HepG2 (cell line): ENCODE measurements at regions not wholly inside any gene's neighbourhood (a gene's known extent, or its start where the extent isn't known, plus 50 kb on each side); places are given as distances from the start of the nearest gene placed in this dataset.

Experiments used
- ATAC-seq: fragments of 200-7000 bp; cut with Tn5 transposase; 3 replicates; pipeline ENCODE4 v1.9.1; 2020; ENCODE audit warnings: mild to moderate bottlenecking, moderate library complexity
- BruUV-seq: library from RNA; stranded (reverse); fragments of 400-500 nt; replicated peaks from 2 replicates; lab custom pipeline; 2021; lab: Mats Ljungman, UMichigan
- CTCF ChIA-PET: fragments of 300-600 bp; formaldehyde crosslinking; extraction: SDS; loops from one replicate; lab custom pipeline; 2021; ENCODE audit warnings: low total read pairs, inconsistent platforms, low intra/inter-chr PET ratio; lab: Yijun Ruan, JAX
- POLR2A ChIA-PET: fragments of 350-600 bp; sonication (Branson Sonifier 250); formaldehyde crosslinking; loops from one replicate; lab custom pipeline; 2020; ENCODE audit warnings: antibody characterized with exemption, inconsistent platforms; lab: Yijun Ruan, JAX
- DNase-seq: peaks from one replicate; pipeline ENCODE4 v3.0.0-alpha.2; 2015; ENCODE audit warnings: low spot score
- FAIRE-seq: peaks from 3 replicates; lab custom pipeline; 2011; peaks lifted over from hg19 to GRCh38; lab: Jason Lieb, UNC
- H2AFZ ChIP-seq: one replicate; pipeline ENCODE4 v1.6.1; 2011; ENCODE audit warnings: low read length, inconsistent platforms
- H3K27ac ChIP-seq: fragments of 300-600 bp; 3 replicates; pipeline ENCODE4 v1.8.0; 2011; ENCODE audit warnings: mixed run types, mild to moderate bottlenecking, mixed read lengths, low read length, inconsistent platforms; ENCODE audit not compliant: insufficient read depth; ENCODE audit errors: extremely low read length
- H3K27me3 ChIP-seq, 2 experiments: fragments of 200-600 bp in 1 of 2; 2 replicates in 1 of 2; 3 replicates in 1 of 2; pipeline versions ENCODE4 v1.6.0 to v1.8.0; 2011; ENCODE audit warnings: low read length in 2 of 2, mild to moderate bottlenecking in 2 of 2, moderate library complexity in 2 of 2, inconsistent platforms in 1 of 2; ENCODE audit not compliant: insufficient read depth in 2 of 2, control insufficient read depth in 1 of 2
- H3K36me3 ChIP-seq, 2 experiments: fragments of 200-600 bp in 1 of 2; replicated peaks in 1 of 2; 2 replicates in 1 of 2; 3 replicates in 1 of 2; pipeline versions ENCODE4 v1.5.1 to v1.8.0; 2011; ENCODE audit warnings: low read length in 2 of 2, inconsistent platforms in 1 of 2; ENCODE audit not compliant: insufficient read depth in 2 of 2, control insufficient read depth in 1 of 2
- H3K4me1 ChIP-seq: 2 replicates; pipeline ENCODE4 v1.5.1; 2012; ENCODE audit warnings: low read length, inconsistent platforms; ENCODE audit not compliant: insufficient read depth
- H3K4me2 ChIP-seq: 2 replicates; pipeline ENCODE4 v1.6.0; 2011; ENCODE audit warnings: low read depth, low read length, inconsistent platforms
- H3K4me3 ChIP-seq, 3 experiments: fragments of 200-600 bp in 1 of 3; sonication (generic), shearing (Covaris generic) in 1 of 3; replicated peaks in 1 of 3; 2 replicates each; pipeline ENCODE4 v1.5.1; 2011 to 2016; ENCODE audit warnings: low read length in 3 of 3, inconsistent platforms in 2 of 3, low read depth in 2 of 3, mild to moderate bottlenecking in 2 of 3, control low read depth in 1 of 3, mixed read lengths in 1 of 3; ENCODE audit not compliant: insufficient read depth in 1 of 3
- H3K79me2 ChIP-seq: one replicate; pipeline ENCODE4 v1.6.1; 2011; ENCODE audit warnings: low read length, inconsistent platforms; ENCODE audit not compliant: insufficient read depth
- H3K9ac ChIP-seq: 2 replicates; pipeline ENCODE4 v1.6.0; 2011; ENCODE audit warnings: mild to moderate bottlenecking, low read depth, low read length, inconsistent platforms; ENCODE audit not compliant: insufficient read depth
- H3K9me3 ChIP-seq: 2 replicates; pipeline ENCODE4 v1.5.1; 2012; ENCODE audit warnings: mild to moderate bottlenecking, low read length
- H4K20me1 ChIP-seq: 2 replicates; pipeline ENCODE4 v1.6.0; 2011; ENCODE audit warnings: inconsistent platforms, mild to moderate bottlenecking, low read length, moderate library complexity; ENCODE audit not compliant: insufficient read depth
- AGO1 ChIP-seq: fragments of 200-400 bp; formaldehyde crosslinking; IDR thresholded peaks from 2 replicates; pipeline ENCODE4 v1.6.1; 2017; ENCODE audit warnings: mild to moderate bottlenecking, low read depth, low read length, moderate library complexity; ENCODE audit not compliant: poor library complexity, severe bottlenecking
- NFYC ChIP-seq: IDR thresholded peaks from 2 replicates; pipeline ENCODE4 v1.6.1; 2016; ENCODE audit warnings: missing genetic modification reagents, missing compliant biosample characterization
- PHB2 ChIP-seq: fragments of 450-650 bp; IDR thresholded peaks from 2 replicates; pipeline ENCODE4 v1.6.1; 2018; ENCODE audit not compliant: partially characterized antibody
- RFX1 ChIP-seq: fragments of 450-650 bp; IDR thresholded peaks from 2 replicates; pipeline ENCODE4 v1.6.1; 2017
- SMAD9 ChIP-seq: sonication (generic); formaldehyde crosslinking; IDR thresholded peaks from 2 replicates; pipeline ENCODE4 v1.5.1; 2020; ENCODE audit warnings: mild to moderate bottlenecking, missing genetic modification reagents
- SUZ12 ChIP-seq: fragments of 150-350 bp; IDR thresholded peaks from 2 replicates; pipeline ENCODE4 v1.6.1; 2014; ENCODE audit warnings: low read depth, low read length
- TAF1 ChIP-seq: sonication (generic); formaldehyde crosslinking; IDR thresholded peaks from 2 replicates; pipeline ENCODE4 v1.4.0; 2020; ENCODE audit warnings: missing genetic modification reagents
- ZMAT3 ChIP-seq: sonication (generic); formaldehyde crosslinking; conservative IDR thresholded peaks from 2 replicates; pipeline ENCODE4 v1.7.0; 2021; ENCODE audit warnings: missing genetic modification reagents
- ZNF431 ChIP-seq: sonication (generic); formaldehyde crosslinking; IDR thresholded peaks from 2 replicates; pipeline ENCODE4 v1.9.0; 2022; ENCODE audit warnings: missing genetic modification reagents, low read depth, mild to moderate bottlenecking, borderline replicate concordance
- ZNF44 ChIP-seq: sonication (generic); formaldehyde crosslinking; IDR thresholded peaks from 2 replicates; pipeline ENCODE4 v1.5.1; 2020; ENCODE audit warnings: mild to moderate bottlenecking, missing genetic modification reagents
- ZNF713 ChIP-seq: sonication (generic); formaldehyde crosslinking; IDR thresholded peaks from 2 replicates; pipeline ENCODE4 v1.4.0; 2020; ENCODE audit warnings: mild to moderate bottlenecking, missing genetic modification reagents
- ZNF746 ChIP-seq: sonication (generic); formaldehyde crosslinking; IDR thresholded peaks from 2 replicates; pipeline ENCODE4 v1.8.0; 2022; ENCODE audit warnings: mild to moderate bottlenecking, missing genetic modification reagents
- WGBS: methylation state at CpG from one replicate; pipeline ENCODE4 v1.1.6; 2017; ENCODE audit warnings: low lambda C conversion rate; 5-methylcytosine and 5-hydroxymethylcytosine counted together
- in situ Hi-C: cut with HindIII; loops from 2 replicates; pipeline ENCODE4 v1.10.0; 2017; ENCODE audit warnings: low pct_unique_long_range_greater_than_20kb; ENCODE audit not compliant: extremely low pct_ligation_motif_present
- intact Hi-C: fragments of 100-400 bp; cut with micrococcal nuclease; formaldehyde crosslinking; loops from one replicate; pipeline ENCODE4 v1.10.0; 2022; ENCODE audit not compliant: unreplicated experiment
- TF ChIP-seq, protein P1 (sequence below): sonication (generic); formaldehyde crosslinking; IDR thresholded peaks from 2 replicates; pipeline ENCODE4 v1.5.0; 2020; ENCODE audit warnings: missing genetic modification reagents
- TF ChIP-seq, protein P2 (sequence below): sonication (generic); formaldehyde crosslinking; conservative IDR thresholded peaks from 2 replicates; pipeline ENCODE4 v1.4.0; 2020; ENCODE audit warnings: missing genetic modification reagents
- TF ChIP-seq, protein P3 (sequence below): sonication (generic); formaldehyde crosslinking; IDR thresholded peaks from 2 replicates; pipeline ENCODE4 v1.4.0; 2020; ENCODE audit warnings: mild to moderate bottlenecking, missing genetic modification reagents

DNA sequence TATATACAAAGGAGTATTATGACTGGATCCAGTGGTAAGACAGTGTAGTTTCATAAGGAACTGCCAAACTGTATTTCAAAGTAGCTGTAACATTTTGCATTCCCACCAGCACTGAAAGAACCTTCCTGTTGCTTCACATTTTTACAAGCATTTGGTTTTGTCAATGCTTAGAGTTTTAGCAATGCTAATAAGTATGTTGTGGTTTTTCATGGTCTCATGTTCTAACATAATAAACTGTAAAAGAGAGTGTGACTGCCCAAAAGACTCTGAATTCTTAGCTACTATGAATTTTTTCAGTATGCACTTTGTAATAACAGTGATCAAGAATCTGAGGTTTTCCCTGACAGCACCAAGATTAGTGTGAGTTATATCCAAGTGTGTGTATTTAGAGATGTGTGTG is 604.2 kb downstream of the XIRP2 start:
- intact Hi-C loops = no loop called here
- H3K4me2 ChIP-seq = no peak overlapping the region
- no peaks in the 10 kb centered on the region for H3K36me3 ChIP-seq
- H3K4me1 ChIP-seq = no peaks in the 10 kb centered on the region
- CTCF ChIA-PET = no interaction called here
- TF ChIP-seq ZNF713 (CRISPR knock-in tag) (no peak), RFX1 (no peak), AGO1 (no peak), SMAD9 (CRISPR knock-in tag) (no peak), ZNF431 (CRISPR knock-in tag) (no peak), ZNF746 (CRISPR knock-in tag) (no peak)
- TF ChIP-seq, protein P1, sequence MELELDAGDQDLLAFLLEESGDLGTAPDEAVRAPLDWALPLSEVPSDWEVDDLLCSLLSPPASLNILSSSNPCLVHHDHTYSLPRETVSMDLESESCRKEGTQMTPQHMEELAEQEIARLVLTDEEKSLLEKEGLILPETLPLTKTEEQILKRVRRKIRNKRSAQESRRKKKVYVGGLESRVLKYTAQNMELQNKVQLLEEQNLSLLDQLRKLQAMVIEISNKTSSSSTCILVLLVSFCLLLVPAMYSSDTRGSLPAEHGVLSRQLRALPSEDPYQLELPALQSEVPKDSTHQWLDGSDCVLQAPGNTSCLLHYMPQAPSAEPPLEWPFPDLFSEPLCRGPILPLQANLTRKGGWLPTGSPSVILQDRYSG (CRISPR knock-in tag) = no peak
- H3K9ac ChIP-seq = no peak overlapping the region
- H3K4me3 ChIP-seq = no peak overlapping the region
- no TSS peak for BruUV-seq
- H3K27me3 ChIP-seq = no peaks in the 10 kb centered on the region
- POLR2A ChIA-PET = no interaction called here
- H3K79me2 ChIP-seq = no peaks in the 10 kb centered on the region
- no peak overlapping the region for H2AFZ ChIP-seq
- H3K27ac ChIP-seq = no peak overlapping the region
- in situ Hi-C loops = no loop called here
- ATAC-seq (no peak), DNase-seq (no peak), FAIRE-seq (no peak)
- no peaks in the 10 kb centered on the region for H3K9me3 ChIP-seq
- H4K20me1 ChIP-seq = no peaks in the 10 kb centered on the region

DNA sequence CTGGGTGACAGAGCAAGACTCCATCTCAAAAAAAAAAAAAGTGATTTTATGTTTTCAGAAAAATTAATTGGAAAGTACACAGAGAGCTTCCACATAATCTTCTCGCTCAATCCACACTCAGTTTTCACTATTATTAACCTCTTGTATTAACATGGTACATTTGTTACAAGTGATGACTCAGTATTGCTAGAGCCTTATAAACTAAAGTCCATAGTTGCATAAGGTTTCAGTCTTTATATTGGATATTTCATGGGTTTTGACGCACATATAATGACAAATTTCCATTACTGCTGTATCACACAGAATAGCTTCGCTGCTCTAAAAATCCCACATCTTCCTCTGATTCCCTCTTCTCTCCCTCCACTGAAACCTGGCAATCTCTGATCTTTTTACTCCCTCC is 603.5 kb downstream of the XIRP2 start:
- POLR2A ChIA-PET = no interaction called here
- no peaks in the 10 kb centered on the region for H3K36me3 ChIP-seq
- FAIRE-seq (no peak), ATAC-seq (no peak), DNase-seq (no peak)
- no peaks in the 10 kb centered on the region for H4K20me1 ChIP-seq
- no TSS peak for BruUV-seq
- H3K9me3 ChIP-seq = no peaks in the 10 kb centered on the region
- WGBS = 17% methylated on average over 3 of the region's 3 CpGs
- H3K4me1 ChIP-seq = no peaks in the 10 kb centered on the region
- H3K4me3 ChIP-seq = no peak overlapping the region
- in situ Hi-C loops = no loop called here
- CTCF ChIA-PET = no interaction called here
- TF ChIP-seq, protein P2, sequence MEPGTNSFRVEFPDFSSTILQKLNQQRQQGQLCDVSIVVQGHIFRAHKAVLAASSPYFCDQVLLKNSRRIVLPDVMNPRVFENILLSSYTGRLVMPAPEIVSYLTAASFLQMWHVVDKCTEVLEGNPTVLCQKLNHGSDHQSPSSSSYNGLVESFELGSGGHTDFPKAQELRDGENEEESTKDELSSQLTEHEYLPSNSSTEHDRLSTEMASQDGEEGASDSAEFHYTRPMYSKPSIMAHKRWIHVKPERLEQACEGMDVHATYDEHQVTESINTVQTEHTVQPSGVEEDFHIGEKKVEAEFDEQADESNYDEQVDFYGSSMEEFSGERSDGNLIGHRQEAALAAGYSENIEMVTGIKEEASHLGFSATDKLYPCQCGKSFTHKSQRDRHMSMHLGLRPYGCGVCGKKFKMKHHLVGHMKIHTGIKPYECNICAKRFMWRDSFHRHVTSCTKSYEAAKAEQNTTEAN (CRISPR knock-in tag) = no peak
- TF ChIP-seq ZNF44 (CRISPR knock-in tag) (no peak), SUZ12 (no peak), PHB2 (no peak), NFYC (CRISPR knock-in tag) (no peak), ZMAT3 (CRISPR knock-in tag) (no peak), TAF1 (CRISPR knock-in tag) (no peak)
- TF ChIP-seq, protein P3, sequence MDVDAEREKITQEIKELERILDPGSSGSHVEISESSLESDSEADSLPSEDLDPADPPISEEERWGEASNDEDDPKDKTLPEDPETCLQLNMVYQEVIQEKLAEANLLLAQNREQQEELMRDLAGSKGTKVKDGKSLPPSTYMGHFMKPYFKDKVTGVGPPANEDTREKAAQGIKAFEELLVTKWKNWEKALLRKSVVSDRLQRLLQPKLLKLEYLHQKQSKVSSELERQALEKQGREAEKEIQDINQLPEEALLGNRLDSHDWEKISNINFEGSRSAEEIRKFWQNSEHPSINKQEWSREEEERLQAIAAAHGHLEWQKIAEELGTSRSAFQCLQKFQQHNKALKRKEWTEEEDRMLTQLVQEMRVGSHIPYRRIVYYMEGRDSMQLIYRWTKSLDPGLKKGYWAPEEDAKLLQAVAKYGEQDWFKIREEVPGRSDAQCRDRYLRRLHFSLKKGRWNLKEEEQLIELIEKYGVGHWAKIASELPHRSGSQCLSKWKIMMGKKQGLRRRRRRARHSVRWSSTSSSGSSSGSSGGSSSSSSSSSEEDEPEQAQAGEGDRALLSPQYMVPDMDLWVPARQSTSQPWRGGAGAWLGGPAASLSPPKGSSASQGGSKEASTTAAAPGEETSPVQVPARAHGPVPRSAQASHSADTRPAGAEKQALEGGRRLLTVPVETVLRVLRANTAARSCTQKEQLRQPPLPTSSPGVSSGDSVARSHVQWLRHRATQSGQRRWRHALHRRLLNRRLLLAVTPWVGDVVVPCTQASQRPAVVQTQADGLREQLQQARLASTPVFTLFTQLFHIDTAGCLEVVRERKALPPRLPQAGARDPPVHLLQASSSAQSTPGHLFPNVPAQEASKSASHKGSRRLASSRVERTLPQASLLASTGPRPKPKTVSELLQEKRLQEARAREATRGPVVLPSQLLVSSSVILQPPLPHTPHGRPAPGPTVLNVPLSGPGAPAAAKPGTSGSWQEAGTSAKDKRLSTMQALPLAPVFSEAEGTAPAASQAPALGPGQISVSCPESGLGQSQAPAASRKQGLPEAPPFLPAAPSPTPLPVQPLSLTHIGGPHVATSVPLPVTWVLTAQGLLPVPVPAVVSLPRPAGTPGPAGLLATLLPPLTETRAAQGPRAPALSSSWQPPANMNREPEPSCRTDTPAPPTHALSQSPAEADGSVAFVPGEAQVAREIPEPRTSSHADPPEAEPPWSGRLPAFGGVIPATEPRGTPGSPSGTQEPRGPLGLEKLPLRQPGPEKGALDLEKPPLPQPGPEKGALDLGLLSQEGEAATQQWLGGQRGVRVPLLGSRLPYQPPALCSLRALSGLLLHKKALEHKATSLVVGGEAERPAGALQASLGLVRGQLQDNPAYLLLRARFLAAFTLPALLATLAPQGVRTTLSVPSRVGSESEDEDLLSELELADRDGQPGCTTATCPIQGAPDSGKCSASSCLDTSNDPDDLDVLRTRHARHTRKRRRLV (CRISPR knock-in tag) = no peak
- H3K27ac ChIP-seq = no peak overlapping the region
- no peaks in the 10 kb centered on the region for H3K79me2 ChIP-seq
- no peaks in the 10 kb centered on the region for H3K27me3 ChIP-seq
- no peak overlapping the region for H3K9ac ChIP-seq
- no peak overlapping the region for H2AFZ ChIP-seq
- intact Hi-C loops = no loop called here
- no peak overlapping the region for H3K4me2 ChIP-seq
